SJCRH30 (cell line): ENCODE measurements at regions not wholly inside any gene's neighbourhood (a gene's known extent, or its start where the extent isn't known, plus 50 kb on each side); places are given as distances from the start of the nearest gene placed in this dataset.

Source experiments
- DNase-seq, 2 experiments: peaks; one replicate each; pipeline ENCODE4 v3.0.0-alpha.2; 2015 to 2020
- H3K27ac ChIP-seq: fragments of 250-450 bp; sonication (Bioruptor Pico); 2 replicates; pipeline ENCODE4 v1.5.1; 2020; ENCODE audit warnings: mild to moderate bottlenecking, moderate library complexity
- H3K27me3 ChIP-seq: fragments of 250-450 bp; sonication (Bioruptor Pico); 2 replicates; pipeline ENCODE4 v1.5.1; 2020; ENCODE audit warnings: mild to moderate bottlenecking, moderate library complexity
- H3K36me3 ChIP-seq: fragments of 250-450 bp; sonication (Bioruptor Pico); 2 replicates; pipeline ENCODE4 v1.5.1; 2020; ENCODE audit warnings: mild to moderate bottlenecking, moderate library complexity
- H3K4me1 ChIP-seq: fragments of 250-450 bp; sonication (Bioruptor Pico); 2 replicates; pipeline ENCODE4 v1.5.1; 2020; ENCODE audit warnings: mild to moderate bottlenecking, moderate library complexity
- H3K4me3 ChIP-seq: fragments of 250-450 bp; sonication (Bioruptor Pico); 2 replicates; pipeline ENCODE4 v1.5.1; 2020; ENCODE audit warnings: mild to moderate bottlenecking, moderate library complexity
- H3K9me3 ChIP-seq: fragments of 250-450 bp; sonication (Bioruptor Pico); replicated peaks from 2 replicates; pipeline ENCODE4 v1.5.1; 2020; ENCODE audit warnings: mild to moderate bottlenecking, moderate library complexity

DNA sequence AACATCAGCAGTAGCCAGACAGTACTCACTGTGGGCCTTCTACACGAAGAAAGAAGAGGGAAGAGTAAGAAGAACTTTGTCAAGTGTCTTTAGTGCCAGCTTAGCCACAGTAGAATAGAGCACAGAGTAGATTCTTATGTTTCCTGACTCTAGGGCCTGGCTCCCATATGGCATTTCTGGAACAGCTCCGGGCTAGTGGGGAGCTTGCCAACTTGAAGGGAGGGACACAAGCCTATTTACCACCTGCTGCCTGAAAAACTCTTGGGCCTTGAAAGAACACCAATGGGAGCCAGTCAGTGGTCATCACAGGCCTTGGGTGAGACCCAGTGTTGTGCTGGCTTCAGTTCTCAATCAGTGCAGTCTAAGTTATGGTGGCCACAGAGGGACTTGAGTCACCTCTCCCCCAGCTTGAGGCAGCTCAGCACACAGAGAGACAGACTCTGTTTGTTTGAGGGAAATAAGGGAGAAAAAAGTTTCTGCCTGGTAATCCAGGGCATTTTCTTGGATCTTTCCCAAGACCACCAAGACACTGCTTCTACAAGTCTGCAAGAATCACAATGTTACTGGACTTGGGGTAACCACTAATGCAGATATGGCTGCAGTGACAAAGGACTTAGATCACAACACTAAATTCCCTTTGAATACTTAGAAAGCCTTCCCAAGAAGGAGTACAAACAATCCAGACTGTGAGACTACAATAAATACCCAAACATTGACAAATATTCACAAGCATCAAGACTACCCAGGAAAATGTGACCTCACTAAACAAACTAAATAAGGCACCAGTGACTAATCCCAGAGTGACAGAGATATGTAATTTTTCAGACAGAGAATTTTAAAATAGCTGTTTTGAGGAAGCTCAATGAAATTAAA lies 261.0 kb upstream of the NDST3 start:
- DNase-seq, result peak; percentile 18 to 44

DNA sequence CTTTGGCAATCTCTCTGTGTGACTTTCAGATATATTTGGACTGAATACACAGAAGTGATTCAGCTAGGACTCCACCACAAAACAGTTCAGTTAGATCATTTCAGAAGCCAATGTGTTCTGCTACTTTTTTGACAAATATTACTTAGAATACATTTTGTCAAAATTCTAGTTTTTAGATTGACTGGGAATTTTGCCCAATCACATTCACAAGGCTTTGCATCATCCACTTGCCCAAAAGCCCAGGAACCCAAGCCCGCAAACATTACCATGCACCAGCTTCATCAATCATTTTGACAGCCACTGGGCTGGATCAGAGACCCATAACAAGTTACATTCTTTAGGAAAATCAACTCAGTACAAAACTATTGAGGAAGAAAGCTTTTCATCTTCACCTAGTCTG lies 256.6 kb upstream of the NDST3 start:
- no peaks in the 10 kb centered on the region for H3K9me3 ChIP-seq
- H3K4me1 ChIP-seq, result no peaks in the 10 kb centered on the region; the same call in 1 of the 2 replicates
- no peak overlapping the region for H3K27ac ChIP-seq
- H3K36me3 ChIP-seq, result no peaks in the 10 kb centered on the region
- no peak overlapping the region for H3K4me3 ChIP-seq
- no peak for DNase-seq
- no peaks in the 10 kb centered on the region for H3K27me3 ChIP-seq

More for the DNA sequence above, 261.0 kb upstream of the NDST3 start:
- Histone ChIP-seq H3K4me1 (no peaks in the 10 kb centered on the region; the same call in 1 of the 2 replicates), H3K27me3 (no peaks in the 10 kb centered on the region), H3K4me3 (no peak overlapping the region), H3K36me3 (no peaks in the 10 kb centered on the region), H3K9me3 (no peaks in the 10 kb centered on the region), H3K27ac (no peak overlapping the region)

DNA sequence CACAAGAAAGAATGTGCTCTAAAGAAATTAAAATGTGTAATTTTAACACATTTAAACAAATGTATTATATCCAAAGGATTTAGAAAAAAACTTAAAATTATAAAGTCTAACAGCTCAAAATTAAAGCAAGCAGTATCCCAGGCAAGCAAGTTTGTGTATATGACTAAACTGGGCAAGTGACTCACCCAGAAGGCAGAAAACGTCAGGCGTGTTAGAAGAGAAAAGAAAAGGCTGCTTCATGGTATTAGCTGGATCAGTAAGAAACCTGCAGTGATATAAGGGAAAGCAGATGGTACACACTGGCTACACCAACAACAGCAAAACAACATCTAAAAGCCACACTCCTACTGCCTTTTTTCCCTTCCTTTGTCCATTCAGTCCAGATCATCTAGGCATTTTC lies 250.6 kb upstream of the NDST3 start:
- Histone ChIP-seq H3K27me3 (no peaks in the 10 kb centered on the region), H3K4me1 (peaks cover 9% of the 10 kb centered on the region; the same call in 1 of the 2 replicates), H3K27ac (peak overlapping the region; percentile 33), H3K4me3 (no peak overlapping the region), H3K9me3 (no peaks in the 10 kb centered on the region), H3K36me3 (no peaks in the 10 kb centered on the region)
- peak in 1 of 2 experiments; percentile 60 for DNase-seq

DNA sequence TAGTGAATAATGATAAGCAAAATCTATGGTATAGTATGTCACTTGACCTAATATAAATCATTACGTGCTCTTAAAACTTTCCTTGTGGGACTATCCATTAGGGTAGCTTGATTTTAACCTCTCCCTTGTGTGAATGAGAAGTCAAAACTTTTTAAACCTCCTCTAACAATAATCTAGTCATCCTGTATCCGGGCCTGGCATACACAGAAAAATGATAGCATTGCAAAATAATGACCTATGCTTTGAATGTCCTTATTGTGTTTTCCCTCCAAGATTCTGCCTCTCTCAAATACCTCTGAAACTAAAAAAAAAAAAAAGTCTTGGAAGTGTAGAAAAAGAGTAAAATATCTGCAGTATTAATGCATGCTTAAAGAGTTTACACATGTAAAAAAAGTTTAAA lies 250.0 kb upstream of the NDST3 start:
- Histone ChIP-seq H3K9me3 (no peaks in the 10 kb centered on the region), H3K27ac (peak overlapping the region; percentile 33), H3K4me3 (no peak overlapping the region), H3K27me3 (no peaks in the 10 kb centered on the region), H3K36me3 (no peaks in the 10 kb centered on the region), H3K4me1 (peaks cover 9% of the 10 kb centered on the region; the same call in 1 of the 2 replicates)
- peak in 1 of 2 experiments; percentile 45 for DNase-seq

DNA sequence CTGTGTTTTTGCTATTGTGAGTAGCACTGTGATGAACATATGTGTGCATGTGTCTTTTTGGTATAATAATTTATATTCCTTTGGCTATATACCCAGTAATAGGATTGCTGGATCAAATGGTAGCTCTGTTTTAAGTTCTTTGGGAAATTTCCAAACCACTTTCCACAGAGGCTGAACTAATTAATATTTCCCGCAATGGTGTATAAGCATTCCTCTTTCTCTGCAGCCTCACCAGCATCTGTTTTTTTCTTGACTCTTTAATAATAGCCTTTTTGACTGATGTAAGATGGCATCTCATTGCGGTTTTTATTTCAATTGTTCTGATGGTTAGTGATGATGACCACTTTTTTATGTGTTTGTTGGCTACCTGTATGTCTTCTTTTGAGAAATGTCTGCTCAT lies 247.7 kb upstream of the NDST3 start:
- Histone ChIP-seq H3K27ac (peak overlapping the region; percentile 7; the same call in 1 of the 2 replicates), H3K9me3 (no peaks in the 10 kb centered on the region), H3K36me3 (no peaks in the 10 kb centered on the region), H3K27me3 (no peaks in the 10 kb centered on the region), H3K4me1 (peaks cover 9% of the 10 kb centered on the region; the same call in 1 of the 2 replicates), H3K4me3 (no peak overlapping the region)
- DNase-seq, result peak in 1 of 2 experiments; percentile 60

DNA sequence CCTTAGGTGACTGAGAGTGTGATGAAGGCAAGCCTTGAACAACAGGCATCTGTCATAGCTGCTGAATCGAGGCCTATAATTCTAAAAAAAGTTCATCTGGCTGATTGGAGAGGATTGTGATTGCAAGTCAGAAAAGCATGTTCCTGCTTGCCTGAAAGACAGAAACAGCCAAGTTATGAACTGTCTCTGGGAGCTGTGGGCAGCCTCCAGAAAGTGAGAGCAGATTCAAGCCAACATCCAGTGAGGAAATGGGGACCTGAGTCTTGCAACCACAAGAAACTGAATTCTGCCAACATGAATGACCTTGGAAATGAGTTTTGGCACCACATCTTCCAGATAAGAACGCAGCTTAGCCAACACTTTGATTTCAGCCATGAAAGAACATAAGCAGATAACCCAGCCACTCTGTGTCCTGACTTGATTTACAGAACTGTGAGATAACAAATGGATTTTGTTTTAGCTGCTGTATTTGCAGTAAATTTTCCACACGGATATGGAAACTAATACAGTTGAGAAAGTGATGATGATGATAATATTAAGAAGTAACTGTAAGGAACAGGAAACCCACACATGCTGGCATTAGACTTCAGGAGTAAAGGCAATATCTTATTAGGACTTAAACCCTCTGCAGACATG lies 240.3 kb upstream of the NDST3 start:
- Histone ChIP-seq H3K9me3 (no peaks in the 10 kb centered on the region), H3K4me1 (no peaks in the 10 kb centered on the region), H3K36me3 (no peaks in the 10 kb centered on the region), H3K4me3 (no peak overlapping the region), H3K27ac (no peak overlapping the region), H3K27me3 (no peaks in the 10 kb centered on the region)
- no peak for DNase-seq

DNA sequence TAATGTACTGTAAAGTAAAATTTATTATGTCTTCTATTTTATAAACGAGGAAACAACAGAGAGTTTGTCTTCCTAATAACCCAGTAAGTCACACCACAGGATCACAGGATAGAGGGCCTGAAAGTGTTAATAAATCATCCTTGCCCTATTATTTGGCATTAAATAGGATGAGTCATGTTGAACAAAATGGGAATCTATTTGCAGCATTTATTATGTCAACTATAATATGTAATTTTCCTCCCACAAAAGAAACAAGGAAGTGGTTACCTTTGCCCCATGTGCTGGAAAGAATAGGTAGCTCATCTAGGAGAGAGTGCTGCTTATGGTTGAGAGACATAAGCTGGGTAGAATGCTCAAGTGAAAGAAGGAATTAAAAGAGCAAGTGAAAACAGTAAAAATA lies 237.6 kb upstream of the NDST3 start:
- Histone ChIP-seq H3K4me3 (no peak overlapping the region), H3K9me3 (no peaks in the 10 kb centered on the region), H3K4me1 (peaks cover 4% of the 10 kb centered on the region; the same call in 1 of the 2 replicates), H3K27ac (no peak overlapping the region), H3K27me3 (no peaks in the 10 kb centered on the region), H3K36me3 (no peaks in the 10 kb centered on the region)
- DNase-seq, result no peak

DNA sequence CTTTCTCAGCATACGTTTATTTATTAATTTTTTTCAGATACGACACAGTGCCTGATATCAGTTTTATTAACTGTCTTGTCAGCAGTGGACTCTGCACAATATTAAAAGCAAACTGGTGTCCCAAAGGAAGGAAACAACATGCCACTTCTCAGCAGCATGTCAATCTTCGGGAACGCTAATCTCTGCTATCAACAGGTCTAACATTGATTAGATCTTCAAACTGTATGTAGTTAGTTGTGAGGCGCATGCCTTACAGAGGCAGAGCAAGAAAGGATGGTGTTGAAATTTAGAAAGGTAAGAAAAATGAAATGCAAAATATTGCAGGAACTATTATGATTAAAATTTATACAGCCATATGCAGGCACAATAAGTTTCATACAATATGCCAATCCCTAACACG lies 233.7 kb upstream of the NDST3 start:
- H3K27ac ChIP-seq, result no peak overlapping the region
- H3K9me3 ChIP-seq, result no peaks in the 10 kb centered on the region
- H3K4me1 ChIP-seq, result peaks cover 4% of the 10 kb centered on the region; the same call in 1 of the 2 replicates
- DNase-seq, result no peak
- no peaks in the 10 kb centered on the region for H3K27me3 ChIP-seq
- no peak overlapping the region for H3K4me3 ChIP-seq
- H3K36me3 ChIP-seq, result no peaks in the 10 kb centered on the region

DNA sequence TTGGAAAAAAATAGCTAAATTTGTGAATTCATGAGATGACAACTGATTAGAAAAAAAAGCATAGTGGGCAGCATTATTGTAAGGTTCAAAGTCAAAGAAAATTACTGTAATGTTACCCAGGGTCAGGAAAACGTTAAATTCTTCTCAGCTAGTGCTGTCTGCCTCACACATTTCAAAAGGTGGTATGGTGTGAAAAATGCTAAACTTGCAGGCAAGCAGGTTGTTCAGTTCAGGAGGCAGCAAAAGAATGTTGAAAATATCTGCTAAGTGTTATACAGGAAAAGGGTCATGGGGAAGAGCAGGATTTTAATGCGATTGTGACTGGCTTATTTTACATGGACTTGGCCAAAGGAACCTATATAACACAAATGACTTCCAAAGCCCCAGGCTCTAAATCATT lies 232.5 kb upstream of the NDST3 start:
- H3K9me3 ChIP-seq, result no peaks in the 10 kb centered on the region
- no peak overlapping the region for H3K4me3 ChIP-seq
- DNase-seq, result no peak
- H3K4me1 ChIP-seq, result peaks cover 4% of the 10 kb centered on the region; the same call in 1 of the 2 replicates
- H3K36me3 ChIP-seq, result no peaks in the 10 kb centered on the region
- H3K27ac ChIP-seq, result peak overlapping the region; percentile 45; the same call in 1 of the 2 replicates
- no peaks in the 10 kb centered on the region for H3K27me3 ChIP-seq

DNA sequence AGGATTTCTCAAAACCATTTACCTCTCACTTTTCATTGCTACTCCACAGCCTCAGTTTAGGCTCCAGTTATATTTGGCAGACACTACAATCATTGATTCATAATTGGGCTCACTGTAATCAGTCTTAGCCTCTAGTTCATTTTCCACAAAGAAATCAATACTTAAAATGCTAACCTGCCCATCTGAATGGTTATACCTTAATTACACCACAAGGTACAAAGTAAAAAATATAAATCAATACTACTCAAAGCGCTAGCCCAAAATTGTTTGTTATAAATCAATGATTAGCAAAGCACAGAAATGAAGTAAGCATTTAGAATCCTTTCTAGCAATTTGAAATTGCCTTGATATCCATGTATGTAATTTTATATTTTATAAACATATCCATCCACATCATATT lies 222.6 kb upstream of the NDST3 start:
- Histone ChIP-seq H3K9me3 (no peaks in the 10 kb centered on the region), H3K27ac (no peak overlapping the region), H3K27me3 (no peaks in the 10 kb centered on the region), H3K36me3 (no peaks in the 10 kb centered on the region), H3K4me3 (no peak overlapping the region), H3K4me1 (no peaks in the 10 kb centered on the region)
- DNase-seq, result no peak

DNA sequence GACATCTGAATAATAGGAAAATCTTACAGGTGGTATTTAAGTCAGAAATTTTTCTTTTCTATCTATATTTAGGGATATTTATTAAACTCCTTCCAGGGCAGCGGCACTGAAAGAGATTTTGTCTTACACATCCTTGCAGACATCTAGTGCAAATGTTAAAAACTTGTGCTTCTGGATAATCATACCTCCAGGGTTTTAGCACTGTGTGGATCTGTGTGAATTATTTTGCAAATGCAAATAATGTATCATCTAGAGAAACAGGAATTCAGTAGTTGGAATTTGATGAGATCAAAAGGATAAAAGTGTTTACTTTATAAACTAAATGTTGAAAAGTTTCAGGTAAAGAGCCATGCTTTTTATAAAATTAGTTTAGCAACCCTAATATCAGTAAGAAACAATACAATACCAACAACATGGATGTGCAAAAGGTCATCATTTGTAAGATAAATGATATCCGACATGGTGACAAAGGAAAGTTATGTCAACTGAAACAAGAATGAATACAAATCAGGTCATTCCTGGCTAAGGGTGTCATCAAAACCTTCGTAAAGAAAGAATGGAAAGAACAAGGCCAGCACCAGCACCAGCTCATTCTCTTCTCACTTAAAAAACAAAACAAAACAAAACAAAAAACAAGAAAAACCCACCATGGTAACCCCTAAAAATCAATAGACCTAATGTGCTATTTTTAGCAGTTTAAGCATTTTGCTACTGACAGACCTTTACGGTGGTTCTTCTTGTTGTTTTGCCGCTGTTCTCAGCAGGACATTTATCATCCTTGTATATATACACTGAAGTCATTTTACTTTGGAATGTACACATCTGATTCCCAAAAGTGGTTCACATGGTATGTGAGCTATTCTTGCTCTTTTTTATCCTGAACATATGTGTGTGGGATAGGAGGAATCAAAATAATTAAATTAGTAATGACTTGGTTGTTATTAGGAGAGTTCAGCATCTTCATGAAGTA lies 219.7 kb upstream of the NDST3 start:
- DNase-seq, result no peak
- Histone ChIP-seq H3K4me1 (no peaks in the 10 kb centered on the region), H3K27me3 (no peaks in the 10 kb centered on the region), H3K27ac (no peak overlapping the region), H3K4me3 (no peak overlapping the region), H3K36me3 (no peaks in the 10 kb centered on the region), H3K9me3 (no peaks in the 10 kb centered on the region)

DNA sequence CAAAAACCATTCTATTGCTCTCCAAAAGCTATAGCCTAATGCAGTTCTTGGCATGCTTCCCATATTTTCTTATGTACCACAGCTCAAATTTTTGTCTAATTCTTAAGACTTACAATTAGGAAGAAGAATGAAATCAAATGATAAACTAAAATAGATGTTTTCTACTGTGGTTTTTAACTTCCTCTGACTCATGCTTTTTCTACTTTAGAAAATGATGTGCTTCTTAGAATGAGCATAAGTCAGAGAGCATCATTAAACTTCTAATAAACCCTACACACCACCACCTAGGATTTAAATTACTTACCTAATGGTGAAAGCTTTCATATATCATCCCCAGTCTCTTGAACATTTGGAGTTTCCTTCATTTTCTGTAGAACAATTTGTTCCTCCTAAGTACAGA lies 217.0 kb upstream of the NDST3 start:
- Histone ChIP-seq H3K4me1 (no peaks in the 10 kb centered on the region), H3K4me3 (no peak overlapping the region), H3K9me3 (no peaks in the 10 kb centered on the region), H3K27ac (no peak overlapping the region), H3K36me3 (no peaks in the 10 kb centered on the region), H3K27me3 (no peaks in the 10 kb centered on the region)
- peak in 1 of 2 experiments; percentile 15 for DNase-seq

DNA sequence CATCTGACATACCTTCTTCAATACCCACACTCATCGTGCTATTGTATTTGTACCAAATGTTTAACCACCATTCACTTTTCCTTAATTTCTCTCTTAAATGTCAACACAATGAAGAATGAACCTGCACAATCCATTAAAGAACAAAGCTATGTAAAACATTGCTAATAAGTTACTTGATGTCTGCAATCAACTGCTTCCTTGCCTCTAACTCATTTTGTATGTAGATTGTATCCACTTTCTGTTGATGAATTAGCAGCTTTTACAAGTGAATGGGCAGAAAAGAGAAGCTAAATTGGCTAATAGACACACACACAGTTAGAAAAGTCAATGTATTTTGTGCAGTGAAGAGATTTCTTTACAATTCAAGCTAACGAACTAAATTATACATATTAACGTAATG lies 212.5 kb upstream of the NDST3 start:
- Histone ChIP-seq H3K27me3 (no peaks in the 10 kb centered on the region), H3K4me1 (no peaks in the 10 kb centered on the region), H3K36me3 (no peaks in the 10 kb centered on the region), H3K27ac (no peak overlapping the region), H3K4me3 (no peak overlapping the region), H3K9me3 (no peaks in the 10 kb centered on the region)
- no peak for DNase-seq

DNA sequence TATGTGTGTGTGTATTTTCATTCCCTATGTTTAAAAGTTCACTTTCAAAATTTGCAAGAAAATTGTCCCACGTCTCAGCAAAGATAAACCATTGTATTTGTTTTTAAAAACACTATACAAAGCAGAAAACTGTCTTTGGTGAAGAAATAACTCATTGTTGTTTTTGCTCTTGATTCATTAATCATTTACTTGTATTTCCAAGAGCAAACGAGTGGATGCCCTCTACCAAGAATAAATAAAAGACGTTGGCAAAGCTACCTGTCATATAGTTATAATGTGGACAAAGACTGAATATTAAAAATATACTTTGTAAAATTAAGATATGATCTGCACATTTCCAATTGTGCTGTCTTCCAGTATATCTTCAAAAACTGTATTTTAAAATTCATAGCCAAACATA lies 210.9 kb upstream of the NDST3 start:
- Histone ChIP-seq H3K36me3 (no peaks in the 10 kb centered on the region), H3K4me3 (no peak overlapping the region), H3K27me3 (no peaks in the 10 kb centered on the region), H3K4me1 (no peaks in the 10 kb centered on the region), H3K27ac (no peak overlapping the region), H3K9me3 (no peaks in the 10 kb centered on the region)
- DNase-seq, result no peak
